ENCODE measurements at regions not wholly inside any gene's neighbourhood (a gene's known extent, or its start where the extent isn't known, plus 50 kb on each side); places are given as distances from the start of the nearest gene placed in this dataset.
A peak's percentile ranks its signal among the peaks of the same experiment; 100 is the strongest.

DNA sequence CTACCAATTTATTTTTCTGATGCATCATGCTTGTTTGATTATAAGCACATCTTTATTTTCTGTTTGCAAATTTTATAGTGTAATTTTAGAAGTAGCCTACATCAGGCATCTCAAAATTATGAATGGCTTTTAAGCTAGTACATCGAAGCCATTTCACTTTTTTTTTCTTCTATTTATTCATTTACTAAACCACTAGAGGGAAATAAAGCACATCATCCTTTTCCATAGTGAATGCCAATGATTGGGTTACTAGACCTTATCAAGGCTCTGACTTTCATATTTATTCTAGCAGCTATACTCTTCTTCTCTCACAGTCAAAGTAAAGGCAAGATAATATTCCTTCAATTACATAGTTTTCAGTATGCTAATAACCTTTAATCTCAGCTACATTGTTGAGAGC is 736.4 kb upstream of the LRFN5 start:
- peak; percentile 50 for DNase-seq

DNA sequence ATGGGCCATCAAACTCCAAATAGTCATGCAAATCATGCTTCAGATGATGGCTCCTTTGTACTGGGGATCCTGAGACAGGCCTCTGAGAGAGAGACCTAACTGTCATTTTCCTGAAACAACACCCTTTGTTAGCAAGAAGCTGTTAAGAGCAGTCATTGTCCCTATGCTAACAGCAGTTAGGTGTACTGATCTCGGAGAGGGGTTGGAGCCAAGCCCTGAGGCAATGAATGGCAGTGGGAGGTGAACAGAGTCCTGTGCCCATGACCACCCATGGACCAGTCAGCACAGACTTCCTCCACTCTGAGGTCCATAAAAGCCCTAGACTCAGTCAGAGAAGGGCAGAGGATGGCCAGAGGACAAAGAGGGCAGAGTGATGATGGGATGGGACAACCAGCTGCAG is 747.6 kb upstream of the LRFN5 start:
- DNase-seq = no peak

DNA sequence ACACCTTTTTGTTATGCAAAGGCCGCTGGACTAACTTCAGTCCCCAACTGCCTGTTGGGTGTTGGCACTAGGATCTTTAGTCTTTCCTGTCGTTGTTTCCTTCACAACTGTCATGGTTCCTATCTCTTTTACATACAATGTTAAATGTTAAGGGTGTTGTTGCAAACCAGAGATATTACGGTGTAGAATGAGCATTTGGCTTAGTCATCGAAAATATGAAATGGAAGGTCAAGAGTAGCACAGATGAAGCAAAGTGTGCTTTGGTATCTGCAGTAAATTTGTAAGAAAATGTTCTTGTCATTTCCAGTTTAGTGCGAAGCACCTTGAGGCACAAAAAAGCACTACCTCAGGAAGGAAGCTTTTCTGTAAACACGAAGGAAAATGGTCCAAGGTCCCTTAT is 751.3 kb upstream of the LRFN5 start:
- no peak for DNase-seq

DNA sequence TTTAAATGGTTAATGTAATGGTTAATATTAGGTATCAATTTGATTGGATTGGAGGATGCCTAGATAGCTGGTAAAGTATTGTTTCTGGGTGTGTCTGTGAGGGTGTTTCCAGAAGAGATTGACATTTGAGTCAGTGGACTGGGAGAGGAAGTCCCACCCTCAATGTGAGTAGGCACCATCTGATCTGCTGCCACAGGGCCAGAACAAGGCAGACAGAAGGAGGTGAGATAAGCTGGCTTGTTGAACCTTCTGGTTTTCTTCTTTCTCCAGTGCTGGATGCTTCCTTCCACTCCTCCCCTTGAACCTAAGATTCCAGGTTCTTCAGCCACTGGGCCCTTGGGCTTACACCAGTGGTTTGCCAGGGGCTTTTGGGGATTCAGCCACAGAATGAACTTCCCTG is 756.5 kb upstream of the LRFN5 start:
- DNase-seq = no peak

DNA sequence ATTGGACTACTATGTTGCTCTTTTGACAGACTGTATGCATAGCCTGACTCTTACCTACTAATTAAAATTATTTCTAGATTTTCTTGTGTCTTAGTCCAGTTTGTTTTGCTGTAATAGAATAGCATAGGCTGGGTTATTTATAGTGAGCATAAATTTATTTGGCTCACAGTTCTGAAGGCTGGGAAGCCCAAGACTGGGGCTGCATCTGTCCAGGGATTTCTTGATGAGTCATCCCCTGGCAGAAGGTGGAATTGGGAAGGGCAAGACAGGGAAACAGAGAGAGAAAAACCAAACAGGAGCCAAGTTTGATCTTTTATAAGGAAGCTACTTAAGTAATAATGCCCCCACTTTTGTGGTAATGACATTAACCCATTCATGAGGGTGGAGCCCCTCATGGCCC is 759.2 kb upstream of the LRFN5 start:
- no peak for DNase-seq

DNA sequence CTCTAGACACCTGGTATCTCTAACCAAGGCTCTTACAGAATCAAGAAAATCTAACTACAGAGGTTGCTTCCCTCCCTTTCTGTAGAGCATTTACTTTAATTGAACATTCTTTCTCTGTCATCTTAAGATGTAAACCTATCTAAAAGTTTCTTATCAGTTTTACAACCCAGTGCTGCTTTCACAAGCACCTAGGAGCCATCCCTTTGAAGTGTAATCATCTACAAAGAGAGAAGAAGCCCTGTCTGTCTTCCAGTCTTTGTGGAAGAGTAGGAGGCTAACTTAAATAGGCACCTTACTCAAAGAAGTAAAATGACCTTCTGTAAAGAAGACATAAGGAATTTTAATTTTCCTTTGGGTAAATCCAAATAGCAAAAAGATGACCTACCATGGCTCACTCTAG is 763.9 kb upstream of the LRFN5 start:
- DNase-seq = no peak

DNA sequence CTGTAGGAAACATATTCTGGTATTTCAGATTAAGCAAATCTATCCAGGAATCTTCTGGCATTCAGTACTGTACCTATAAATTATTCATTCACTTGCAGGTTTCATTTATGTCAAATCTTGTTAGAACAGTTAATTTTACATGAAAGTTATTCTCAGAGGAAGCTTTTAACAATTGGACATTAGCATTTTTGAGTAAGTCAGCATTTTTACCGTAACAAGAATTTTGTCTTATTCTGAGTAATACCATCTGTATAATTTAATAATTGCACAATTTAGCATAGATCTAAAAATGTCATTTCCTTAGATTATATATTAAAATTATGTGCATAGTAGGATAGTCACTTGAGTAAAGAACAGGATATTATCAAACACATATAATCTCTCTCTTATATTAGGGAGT is 764.8 kb upstream of the LRFN5 start:
- DNase-seq = no peak

DNA sequence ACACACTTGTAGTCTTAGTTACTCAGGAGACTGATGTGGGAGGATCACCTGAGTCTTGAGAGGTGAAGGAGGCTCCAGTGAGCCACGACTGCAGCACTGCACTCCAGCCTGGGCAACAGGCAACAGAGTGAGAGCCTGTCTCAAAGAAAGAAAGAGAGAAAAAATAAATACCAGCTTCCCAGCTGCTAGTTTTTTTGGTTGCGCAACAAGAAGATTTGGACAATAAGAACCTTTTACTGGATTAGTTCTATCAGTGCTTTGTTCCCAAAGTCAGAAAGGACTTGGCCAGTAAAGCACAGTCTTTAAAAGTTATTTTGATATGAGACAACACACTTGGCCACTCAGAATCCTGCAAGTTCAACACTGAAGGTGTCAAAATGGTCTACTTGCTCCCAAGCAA is 768.1 kb upstream of the LRFN5 start:
- DNase-seq = no peak

DNA sequence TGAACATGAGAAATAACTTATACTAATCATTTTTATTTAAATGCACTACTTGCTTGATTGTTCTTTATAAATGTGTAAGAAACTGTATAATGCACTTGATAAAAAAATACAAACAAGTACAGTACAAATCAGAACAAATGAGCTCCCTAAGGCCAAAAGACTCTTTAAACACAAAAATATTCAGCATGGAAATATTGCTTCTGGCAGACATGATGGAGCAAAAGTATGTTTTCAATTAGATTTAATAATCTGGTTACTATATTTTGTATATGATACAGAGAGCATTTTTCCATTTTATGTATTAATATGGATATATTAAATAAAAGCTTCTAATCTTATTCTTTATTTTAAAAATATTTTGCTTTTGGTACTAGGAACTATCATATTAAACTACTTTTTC is 800.2 kb upstream of the LRFN5 start:
- DNase-seq = no peak

DNA sequence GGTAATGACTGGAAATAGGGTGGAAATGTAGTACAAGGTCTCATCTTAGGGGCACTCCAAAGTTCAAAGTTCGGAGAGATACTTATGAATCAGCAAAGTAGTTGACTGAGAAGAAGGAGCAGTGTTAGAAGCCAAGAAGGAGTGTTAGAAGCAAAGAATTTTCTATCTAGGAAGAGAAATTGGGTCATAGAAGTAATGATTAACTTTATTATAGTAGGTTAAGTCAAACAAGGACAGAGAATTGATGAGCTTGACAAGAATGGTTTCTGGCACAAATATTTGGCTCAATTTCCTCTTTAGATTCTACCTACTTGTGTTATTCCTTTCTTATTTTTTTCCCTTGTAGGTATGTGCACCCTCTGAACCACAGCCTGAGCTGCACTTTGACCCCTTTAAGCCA is 810.5 kb upstream of the LRFN5 start:
- no peak for DNase-seq

DNA sequence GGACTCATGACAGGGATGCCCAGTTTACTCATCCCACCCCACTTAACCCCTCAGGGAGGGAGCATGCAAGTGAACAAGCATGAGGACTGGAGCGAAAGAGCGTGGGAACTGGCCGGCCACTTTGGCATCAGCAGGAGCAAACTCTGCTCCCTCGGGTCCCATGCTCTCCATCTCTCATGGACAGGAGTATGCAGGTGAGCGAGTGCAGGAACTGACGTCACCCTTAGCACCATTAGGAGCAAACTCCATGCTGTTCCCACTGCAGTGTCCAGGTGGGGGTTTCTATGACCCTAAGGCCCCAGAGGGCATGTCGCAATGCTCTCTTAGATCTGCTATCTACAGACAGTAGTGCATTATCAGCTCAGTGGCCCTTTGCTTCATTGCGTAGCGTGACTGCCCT is 821.8 kb upstream of the LRFN5 start:
- DNase-seq = no peak

DNA sequence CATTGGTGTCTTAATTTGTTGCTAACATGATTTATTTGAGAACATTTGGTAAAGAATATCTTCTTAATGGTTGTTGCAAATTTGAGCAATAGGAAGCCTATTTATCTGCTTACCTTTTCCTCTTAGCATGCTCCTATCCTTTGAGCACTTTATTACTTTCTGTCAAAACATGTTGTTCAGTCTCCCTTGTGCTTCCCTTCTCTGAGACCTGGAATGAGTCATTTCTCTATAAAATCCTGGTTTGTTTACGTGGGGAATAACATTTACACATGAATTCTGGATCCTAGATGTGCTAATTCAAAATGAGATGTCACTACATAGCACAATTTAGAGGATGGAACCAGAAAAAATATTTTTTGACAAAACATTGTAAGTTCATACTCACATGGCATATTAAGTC is 844.0 kb upstream of the LRFN5 start:
- no peak for DNase-seq

DNA sequence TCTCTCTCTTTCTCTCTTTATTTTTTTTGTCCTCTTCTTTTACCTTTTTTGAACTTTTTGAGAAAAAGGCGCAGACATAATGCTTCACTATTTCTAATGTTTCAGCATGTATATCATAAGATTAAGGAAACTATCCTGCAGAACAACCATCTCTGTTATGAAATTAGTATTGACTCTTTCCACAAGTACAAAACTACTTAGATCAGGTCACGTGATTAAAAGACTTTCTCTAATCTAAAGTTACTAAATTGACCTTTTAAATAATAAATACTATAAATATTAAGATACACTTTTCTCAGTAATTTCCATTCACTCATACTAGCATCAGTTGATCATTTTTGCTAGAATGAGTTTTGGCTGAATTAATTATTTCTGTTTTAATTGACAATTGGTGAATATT is 844.5 kb upstream of the LRFN5 start:
- DNase-seq = no peak

DNA sequence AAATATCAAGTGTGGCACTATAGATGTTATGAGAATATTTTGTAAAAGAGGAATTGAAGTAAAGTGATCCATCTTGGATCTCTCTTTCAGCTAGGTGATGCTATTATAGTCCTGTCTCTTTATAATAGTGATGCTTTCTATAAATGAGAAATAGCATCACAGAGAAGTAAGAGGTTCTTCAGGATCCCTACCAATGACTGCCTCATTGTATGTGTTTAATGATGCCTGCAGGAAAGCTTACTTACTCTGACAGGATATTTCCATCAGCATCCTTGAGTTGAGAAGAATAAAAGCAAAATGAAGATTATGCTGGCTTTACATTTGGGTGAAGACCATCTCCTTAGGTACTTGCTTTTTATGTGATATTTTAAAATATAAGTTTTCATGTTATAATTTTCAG is 846.0 kb upstream of the LRFN5 start:
- no peak for DNase-seq

DNA sequence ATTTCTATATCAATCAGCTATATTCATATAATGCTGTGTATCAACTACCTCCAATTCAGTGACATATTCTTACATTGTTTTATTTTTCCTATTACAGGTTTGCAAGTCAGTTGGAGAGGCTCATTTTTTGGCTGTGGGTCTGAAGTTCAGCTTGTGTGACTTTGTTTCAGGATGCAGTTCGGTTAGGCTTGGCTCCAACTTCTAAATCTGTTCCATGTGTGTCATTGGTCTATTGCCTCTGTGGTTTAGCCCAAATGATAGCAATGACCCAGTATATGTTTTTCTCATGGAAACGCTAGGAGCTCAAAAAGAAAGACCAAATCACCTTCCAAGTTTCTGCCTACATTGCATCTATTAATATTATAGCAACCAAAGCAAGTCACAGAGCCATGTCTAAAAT is 848.6 kb upstream of the LRFN5 start:
- DNase-seq = no peak

DNA sequence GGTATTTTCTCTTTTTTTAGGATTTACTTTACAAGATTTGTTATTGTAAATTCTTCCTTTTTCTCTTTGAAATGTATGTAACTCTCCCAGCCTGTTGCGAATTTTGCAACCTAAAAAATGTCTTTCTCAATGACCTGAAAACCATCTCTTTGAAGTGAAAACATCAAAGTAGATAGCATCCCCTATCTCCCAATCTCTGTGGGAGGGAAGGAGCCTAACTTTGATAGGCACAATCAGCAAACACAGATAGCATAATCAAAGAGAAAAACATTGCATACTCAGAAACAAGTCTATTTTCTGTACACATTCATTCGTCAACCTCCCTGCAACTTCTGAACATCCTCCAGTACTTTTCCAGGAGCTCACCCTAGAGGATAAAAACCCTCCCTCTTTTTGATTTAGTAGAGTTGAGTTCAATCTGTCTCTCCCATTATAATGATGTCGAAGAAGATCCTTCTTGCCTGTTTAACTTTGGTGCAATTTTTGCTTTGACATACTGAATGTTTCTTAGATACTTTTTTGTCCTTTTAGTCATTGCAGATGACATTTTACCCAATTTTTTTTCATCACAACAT is 849.2 kb upstream of the LRFN5 start:
- no peak for DNase-seq

DNA sequence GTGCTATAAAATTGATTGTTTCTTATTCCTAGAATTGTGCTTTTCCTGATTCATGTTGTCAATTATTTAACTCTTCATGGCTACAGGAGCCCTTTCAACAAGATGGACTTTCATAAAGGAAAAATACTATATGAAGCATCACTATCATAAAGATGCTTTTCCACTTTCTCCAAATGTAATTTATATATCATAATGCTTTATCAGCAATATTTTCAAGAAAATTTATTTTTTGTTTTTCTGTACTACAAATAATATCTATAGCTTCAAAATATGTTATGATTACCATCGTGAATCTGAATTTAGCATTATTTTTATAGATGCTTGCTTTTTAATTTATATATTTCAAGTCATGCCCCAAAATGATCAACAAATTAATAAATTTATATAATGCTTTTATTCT is 873.5 kb upstream of the LRFN5 start:
- no peak for DNase-seq

DNA sequence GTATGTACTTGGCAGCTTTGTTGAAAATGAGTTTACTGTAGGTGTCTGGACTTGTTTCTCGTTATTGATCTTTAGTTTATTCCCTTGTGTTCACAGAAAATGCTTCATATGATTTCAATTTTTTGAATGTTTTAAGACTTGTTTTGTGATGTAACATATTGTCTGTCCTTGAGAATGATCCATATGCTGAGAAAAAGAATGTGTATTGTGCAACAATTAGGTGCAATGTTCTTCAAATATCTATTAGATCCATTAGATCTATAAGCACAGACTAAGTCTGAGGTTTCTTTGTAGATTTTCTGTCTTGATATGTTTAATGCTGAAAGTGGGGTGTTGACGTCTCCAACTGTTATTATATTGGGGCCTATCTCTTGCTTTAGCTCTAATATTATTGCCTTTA is 879.6 kb upstream of the LRFN5 start:
- no peak for DNase-seq

DNA sequence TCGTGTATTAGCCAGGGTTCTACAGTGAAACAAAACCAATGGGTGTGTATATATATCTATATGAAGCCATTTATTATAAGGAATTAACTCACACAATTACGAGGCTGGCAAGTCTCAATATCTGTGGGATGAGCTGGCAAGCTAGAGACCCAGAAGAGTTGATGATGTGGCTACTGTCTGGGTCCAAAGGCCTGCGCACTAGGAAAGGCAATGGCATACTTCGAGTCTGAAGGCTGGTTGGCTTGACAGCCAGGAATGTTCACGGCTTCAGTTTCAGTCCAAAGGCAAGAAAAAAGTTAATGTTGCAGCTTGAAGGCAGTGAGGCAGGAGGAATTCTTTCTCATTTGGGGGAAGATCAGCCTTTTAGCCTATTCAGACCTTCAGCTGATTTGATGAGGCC is 893.3 kb upstream of the LRFN5 start:
- no peak for DNase-seq

DNA sequence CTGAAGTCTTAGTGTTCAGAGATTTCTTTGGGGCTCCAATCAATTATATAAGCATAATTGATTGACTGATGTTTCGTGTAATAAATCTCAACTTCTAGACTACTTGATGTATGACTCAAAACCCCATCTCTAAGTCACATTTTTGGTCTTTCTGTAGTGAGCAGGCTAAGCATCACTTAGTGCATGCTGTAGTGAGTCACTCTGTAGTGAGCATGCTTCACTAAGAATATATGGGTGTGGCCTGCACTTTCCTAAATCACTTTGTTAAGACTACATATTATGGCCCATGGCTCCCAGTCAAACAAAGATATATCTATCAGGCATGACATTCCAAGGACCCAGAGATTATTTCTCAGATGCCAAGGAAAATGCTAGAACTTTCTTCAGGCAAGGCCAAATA is 909.4 kb upstream of the LRFN5 start:
- DNase-seq = no peak

DNA sequence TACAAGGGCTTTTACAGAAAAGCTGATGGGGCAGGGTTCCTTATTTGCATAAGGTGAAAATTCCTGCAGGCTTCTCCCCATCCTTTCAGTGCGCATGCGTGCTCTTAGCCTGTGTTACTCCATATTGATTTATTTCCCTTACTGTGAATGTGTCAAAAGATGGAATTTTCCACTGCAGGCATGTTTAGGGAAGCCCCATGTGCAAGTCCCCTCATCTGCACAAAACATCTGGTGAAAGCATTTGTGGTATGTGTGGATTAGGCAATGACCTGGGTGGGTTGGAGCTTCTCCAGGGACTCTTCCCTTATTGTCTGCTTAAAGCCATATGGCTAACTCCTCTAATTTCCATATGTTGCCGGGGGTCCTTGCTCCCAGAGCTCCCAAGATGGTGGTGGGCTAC is 912.7 kb upstream of the LRFN5 start:
- no peak for DNase-seq

DNA sequence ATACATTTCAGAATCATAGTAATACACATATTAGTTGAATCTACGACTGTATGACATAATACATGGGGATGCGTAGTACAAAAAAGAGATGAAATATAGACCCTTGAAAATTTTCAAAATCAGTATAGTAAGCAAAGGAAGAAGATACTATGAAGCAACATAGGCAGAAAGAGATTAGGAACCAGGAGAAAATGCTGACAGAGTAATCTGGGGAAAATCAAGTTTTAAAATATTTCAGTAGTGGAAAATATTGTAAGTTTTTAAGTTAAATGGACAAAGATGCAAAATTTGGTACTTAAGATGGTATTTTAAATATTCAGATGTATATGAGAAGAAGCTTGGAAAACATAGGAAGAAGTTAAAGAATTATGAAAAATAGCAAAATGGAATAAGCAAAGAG is 915.6 kb upstream of the LRFN5 start:
- DNase-seq = no peak

DNA sequence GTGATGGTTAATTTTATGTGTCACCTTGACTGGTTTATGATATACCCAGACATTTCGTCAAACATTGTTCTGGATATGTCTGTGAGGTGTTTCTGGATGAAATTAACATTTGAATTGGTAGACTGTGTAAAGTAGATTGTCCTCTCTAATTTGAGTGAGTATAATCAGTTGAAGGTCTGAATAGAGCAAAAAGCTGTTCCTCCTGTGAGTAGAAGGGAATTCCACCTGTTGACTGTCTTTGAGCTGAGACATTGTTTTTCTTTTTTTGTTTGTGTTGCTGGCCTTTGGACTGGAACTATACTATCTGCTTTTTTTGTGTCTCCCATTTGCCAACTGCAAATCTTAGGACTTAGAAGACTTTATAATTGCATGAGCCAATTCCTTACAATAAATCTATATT is 920.9 kb upstream of the LRFN5 start:
- DNase-seq = no peak

DNA sequence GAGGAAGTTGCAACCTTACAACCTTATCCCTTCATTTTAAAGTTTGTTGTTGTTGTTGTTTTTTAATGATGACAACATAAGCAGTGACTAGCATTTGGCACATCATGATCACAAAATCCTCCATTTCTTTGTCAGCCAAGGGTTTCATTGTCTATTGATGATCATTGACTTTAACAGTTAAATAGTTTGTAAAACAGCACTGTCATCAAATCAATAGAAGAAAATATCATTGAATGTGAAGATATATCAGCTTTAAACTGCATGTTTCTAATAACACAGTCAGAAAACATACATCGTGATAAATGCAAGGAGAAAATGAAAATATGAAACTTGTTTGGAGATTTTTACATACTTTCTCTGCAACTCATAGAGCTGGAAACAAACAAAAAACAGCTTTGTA is 922.3 kb upstream of the LRFN5 start:
- DNase-seq = no peak

DNA sequence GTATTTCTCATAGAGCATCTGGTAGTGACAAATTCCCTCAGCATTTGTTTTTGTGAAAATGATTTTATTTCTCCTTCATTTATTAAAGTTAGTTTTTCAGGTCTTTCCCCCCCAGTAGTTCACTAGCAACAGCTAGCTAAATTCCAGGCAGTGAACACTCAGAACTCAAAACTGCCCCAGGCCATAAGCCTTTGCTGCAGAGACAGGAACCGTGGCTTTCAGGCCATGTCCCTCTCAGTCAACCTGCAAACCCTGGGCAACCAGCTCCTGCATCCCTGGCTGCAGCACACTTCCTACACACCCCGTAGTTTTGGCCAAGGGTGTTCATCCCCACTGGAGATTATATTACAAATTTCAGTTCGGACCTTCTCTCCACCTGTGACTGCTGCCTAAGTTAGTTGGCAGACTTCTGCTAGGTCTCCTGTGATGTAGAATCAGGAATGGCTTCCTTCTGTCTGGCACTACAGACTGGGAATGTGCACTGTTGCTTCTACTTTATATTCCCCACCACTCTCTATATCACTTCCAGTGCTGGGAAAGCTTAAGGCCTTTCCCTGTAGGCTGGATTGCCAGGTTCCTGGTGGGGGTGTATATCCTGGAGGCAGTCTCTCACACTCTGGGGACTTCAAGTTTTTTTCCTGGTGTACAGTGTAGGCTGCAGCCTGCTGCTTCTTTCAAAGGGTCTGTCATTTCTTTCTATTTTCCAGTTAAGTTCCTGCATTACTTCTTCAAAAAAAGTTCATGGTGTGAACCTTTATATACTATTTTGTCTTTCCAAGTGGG is 924.4 kb upstream of the LRFN5 start:
- DNase-seq = no peak

Measured in NCI-H1092 treated with DMSO at 0.1 percent for 48 hours (cell line).